ES-I3 (cell line): ENCODE measurements at regions not wholly inside any gene's neighbourhood (a gene's known extent, or its start where the extent isn't known, plus 50 kb on each side); places are given as distances from the start of the nearest gene placed in this dataset.
"Not testable (repeated sequence)": the region's sequence is repeated elsewhere in the genome, so short reads cannot be mapped to it uniquely, and the experiment has no call there.

Experiments used
- H3K36me3 ChIP-seq: 2 replicates; pipeline ENCODE4 v1.6.1; 2013; ENCODE audit warnings: mild to moderate bottlenecking, low read length, control low read depth, moderate library complexity; ENCODE audit not compliant: insufficient read depth
- H3K4me1 ChIP-seq: 2 replicates; pipeline ENCODE4 v1.6.1; 2013; ENCODE audit warnings: mild to moderate bottlenecking, control low read depth, low read length; ENCODE audit not compliant: insufficient read depth
- H3K9ac ChIP-seq: 2 replicates; pipeline ENCODE4 v1.6.1; 2013; ENCODE audit warnings: low read depth, mild to moderate bottlenecking, low read length, moderate library complexity
- H3K9me3 ChIP-seq: 2 replicates; pipeline ENCODE4 v1.6.1; 2013; ENCODE audit warnings: mild to moderate bottlenecking, low read length, moderate library complexity; ENCODE audit not compliant: control insufficient read depth, insufficient read depth

GRCh38 chr6:5906842-5907241 is 99.9 kb downstream of the NRN1 start:
- Histone ChIP-seq H3K9ac (no peak overlapping the region), H3K36me3 (no peaks in the 10 kb centered on the region), H3K4me1 (no peaks in the 10 kb centered on the region), H3K9me3 (no peaks in the 10 kb centered on the region)

GRCh38 chr6:5906340-5906670 is 100.4 kb downstream of the NRN1 start:
- no peaks in the 10 kb centered on the region for H3K4me1 ChIP-seq
- no peaks in the 10 kb centered on the region for H3K36me3 ChIP-seq
- no peaks in the 10 kb centered on the region for H3K9me3 ChIP-seq
- no peak overlapping the region for H3K9ac ChIP-seq

- H3K36me3 ChIP-seq: no peaks in the 10 kb centered on the region
- no peaks in the 10 kb centered on the region for H3K9me3 ChIP-seq
- no peaks in the 10 kb centered on the region for H3K4me1 ChIP-seq
- no peak overlapping the region for H3K9ac ChIP-seq
Observed at GRCh38 chr6:5905431-5906339, 101.0 kb downstream of the NRN1 start.

GRCh38 chr6:5904532-5904931 is 102.2 kb downstream of the NRN1 start:
- Histone ChIP-seq H3K9ac (no peak overlapping the region), H3K4me1 (no peaks in the 10 kb centered on the region), H3K36me3 (no peaks in the 10 kb centered on the region), H3K9me3 (no peaks in the 10 kb centered on the region)

GRCh38 chr6:5899216-5900045 is 107.3 kb downstream of the NRN1 start:
- Histone ChIP-seq H3K9me3 (no peaks in the 10 kb centered on the region), H3K4me1 (no peaks in the 10 kb centered on the region), H3K9ac (no peak overlapping the region), H3K36me3 (no peaks in the 10 kb centered on the region)

GRCh38 chr6:5898563-5898962 is 108.2 kb downstream of the NRN1 start:
- no peaks in the 10 kb centered on the region for H3K4me1 ChIP-seq
- H3K36me3 ChIP-seq: no peaks in the 10 kb centered on the region
- H3K9ac ChIP-seq: no peak overlapping the region
- no peaks in the 10 kb centered on the region for H3K9me3 ChIP-seq

GRCh38 chr6:5898102-5898501 is 108.6 kb downstream of the NRN1 start:
- no peaks in the 10 kb centered on the region for H3K4me1 ChIP-seq
- H3K9me3 ChIP-seq: 0 out of 2 replicates have a peak, but pooled peaks cover 3% of the 10 kb centered on the region
- no peaks in the 10 kb centered on the region for H3K36me3 ChIP-seq
- no peak overlapping the region for H3K9ac ChIP-seq

- no peaks in the 10 kb centered on the region for H3K36me3 ChIP-seq
- 0 out of 2 replicates have a peak, but pooled peaks cover 4% of the 10 kb centered on the region for H3K4me1 ChIP-seq
- H3K9ac ChIP-seq: no peak overlapping the region
- H3K9me3 ChIP-seq: 0 out of 2 replicates have a peak, but pooled peaks cover 4% of the 10 kb centered on the region
Observed at GRCh38 chr6:5896476-5897200, 110.1 kb downstream of the NRN1 start.

- Histone ChIP-seq H3K36me3 (no peaks in the 10 kb centered on the region), H3K4me1 (0 out of 2 replicates have a peak, but pooled peaks cover 4% of the 10 kb centered on the region), H3K9me3 (0 out of 2 replicates have a peak, but pooled peaks cover 4% of the 10 kb centered on the region), H3K9ac (no peak overlapping the region)
Observed at GRCh38 chr6:5894357-5894756, 112.4 kb downstream of the NRN1 start.

- 0 out of 2 replicates have a peak, but pooled peaks cover 4% of the 10 kb centered on the region for H3K9me3 ChIP-seq
- H3K36me3 ChIP-seq: no peaks in the 10 kb centered on the region
- no peak overlapping the region for H3K9ac ChIP-seq
- 0 out of 2 replicates have a peak, but pooled peaks cover 4% of the 10 kb centered on the region for H3K4me1 ChIP-seq
Observed at GRCh38 chr6:5893295-5893694, 113.4 kb downstream of the NRN1 start.

- H3K9ac ChIP-seq: peak overlapping the region; percentile 63
- 0 out of 2 replicates have a peak, but pooled peaks cover 4% of the 10 kb centered on the region for H3K4me1 ChIP-seq
- H3K9me3 ChIP-seq: 0 out of 2 replicates have a peak, but pooled peaks cover 4% of the 10 kb centered on the region
- no peaks in the 10 kb centered on the region for H3K36me3 ChIP-seq
Observed at GRCh38 chr6:5892669-5893068, 114.1 kb downstream of the NRN1 start.

- Histone ChIP-seq H3K9ac (no peak overlapping the region), H3K36me3 (no peaks in the 10 kb centered on the region), H3K9me3 (no peaks in the 10 kb centered on the region), H3K4me1 (no peaks in the 10 kb centered on the region)
Observed at GRCh38 chr6:5878792-5879191, 127.9 kb downstream of the NRN1 start.

GRCh38 chr6:5876076-5876475 is 130.6 kb downstream of the NRN1 start:
- Histone ChIP-seq H3K36me3 (no peaks in the 10 kb centered on the region), H3K9me3 (no peaks in the 10 kb centered on the region), H3K9ac (no peak overlapping the region), H3K4me1 (no peaks in the 10 kb centered on the region)

- not testable (repeated sequence) for H3K9ac ChIP-seq, H3K9me3 ChIP-seq, H3K36me3 ChIP-seq, H3K4me1 ChIP-seq
Observed at GRCh38 chr6:5873976-5874375, 132.7 kb downstream of the NRN1 start.
